ENCODE measurements at regions not wholly inside any gene's neighbourhood (a gene's known extent, or its start where the extent isn't known, plus 50 kb on each side); places are given as distances from the start of the nearest gene placed in this dataset.

DNA sequence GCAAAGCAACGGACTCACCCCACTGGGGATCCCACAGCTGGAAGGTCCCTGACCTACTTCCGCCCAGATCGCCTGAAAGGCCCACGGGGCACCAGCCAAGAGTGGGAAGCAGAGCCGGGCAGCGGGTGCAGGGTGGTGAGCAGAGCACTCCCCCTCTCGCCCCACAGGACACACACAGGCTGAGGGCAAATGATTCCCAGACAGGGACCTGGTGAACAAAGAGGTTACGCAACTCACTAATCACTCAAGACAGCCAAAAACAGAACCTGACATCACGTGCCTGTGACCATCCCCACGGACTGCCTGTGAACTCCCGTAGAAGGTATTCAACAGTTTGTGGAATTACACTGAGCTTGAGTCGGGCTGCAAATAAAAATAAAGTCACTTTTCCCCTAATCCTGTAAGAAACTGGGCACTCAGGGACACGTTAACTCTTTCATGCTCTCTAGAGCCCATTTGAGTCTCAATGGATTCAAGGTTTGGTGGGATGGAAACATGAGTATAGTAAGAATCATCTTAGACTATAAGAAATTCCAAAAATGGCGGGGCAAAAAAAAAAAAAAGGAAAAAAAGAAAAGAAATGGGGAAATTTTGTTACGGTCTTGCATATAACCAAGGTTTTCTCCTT, 396.1 kb downstream of the SOX9 start:
- TF ChIP-seq CTCF (IDR thresholded peaks at IDR 0.05; ENCODE audit: poor library complexity) (no peak), EZH2 (IDR thresholded peaks at IDR 0.05; ENCODE audit: borderline replicate concordance) (no peak), EZH2phosphoT487 (IDR thresholded peaks at IDR 0.05; ENCODE audit: low read depth, severe bottlenecking, unreplicated experiment) (no peak)
